HG03520 (cell line): ENCODE measurements at regions not wholly inside any gene's neighbourhood (a gene's known extent, or its start where the extent isn't known, plus 50 kb on each side); places are given as distances from the start of the nearest gene placed in this dataset.
"Not testable (repeated sequence)": the region's sequence is repeated elsewhere in the genome, so short reads cannot be mapped to it uniquely, and the experiment has no call there.

ENCODE experiments used
- ATAC-seq: cut with Tn5 transposase; IDR thresholded peaks from one replicate; pipeline ENCODE4 v1.9.1; 2021; ENCODE audit warnings: mild to moderate bottlenecking, moderate library complexity; ENCODE audit not compliant: unreplicated experiment

DNA sequence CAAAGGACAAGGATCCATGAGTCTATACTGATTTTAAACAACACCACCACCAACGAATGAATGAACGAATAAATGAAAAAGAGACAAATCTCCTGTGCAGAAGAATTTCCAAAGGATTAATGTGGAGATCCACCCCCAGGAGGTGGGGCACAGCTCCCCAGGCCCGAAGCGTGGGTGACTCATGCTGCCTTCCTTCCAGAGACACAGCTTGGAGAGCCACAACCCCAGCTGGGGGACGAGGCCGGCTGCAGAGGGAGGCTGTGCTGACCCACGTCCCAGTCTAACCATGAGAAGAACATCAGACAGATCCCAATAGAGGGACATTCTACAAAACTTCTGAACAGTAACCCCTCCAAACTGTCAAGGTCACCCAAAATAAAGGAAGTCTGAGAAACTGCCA is 557.3 kb upstream of the SALL3 start:
- ATAC-seq = no peak

- no peak for ATAC-seq
Observed at GRCh38 chr18:78423811-78424210, 555.8 kb upstream of the SALL3 start.

DNA sequence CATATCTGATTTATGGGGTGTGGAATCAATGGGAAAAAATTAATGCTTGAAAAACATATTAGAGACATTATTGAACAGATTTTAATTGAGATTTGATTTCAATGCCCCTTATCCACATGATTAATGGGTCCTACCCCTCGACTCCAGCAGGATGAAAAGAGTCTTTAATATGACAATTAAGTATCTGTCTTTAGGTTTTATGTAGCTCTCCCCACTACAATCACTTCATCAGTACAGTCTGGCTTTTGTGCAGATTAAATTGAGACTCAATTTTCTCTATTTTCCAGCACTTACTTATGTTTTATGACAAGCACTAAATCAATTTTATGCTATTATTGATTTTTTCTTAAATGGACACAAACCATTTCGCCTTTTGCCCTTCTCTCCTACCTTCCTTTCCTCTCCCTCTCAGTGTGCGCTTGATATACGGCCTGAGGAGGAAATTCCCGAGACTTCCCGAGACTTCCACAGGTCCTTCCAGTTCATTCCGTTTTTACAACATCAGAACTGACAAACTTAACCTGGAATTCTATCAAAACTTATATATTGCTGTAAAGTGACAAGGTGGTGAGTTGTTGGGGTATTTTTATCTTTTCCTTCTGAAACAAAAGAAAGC is 555.1 kb upstream of the SALL3 start:
- ATAC-seq = no peak

DNA sequence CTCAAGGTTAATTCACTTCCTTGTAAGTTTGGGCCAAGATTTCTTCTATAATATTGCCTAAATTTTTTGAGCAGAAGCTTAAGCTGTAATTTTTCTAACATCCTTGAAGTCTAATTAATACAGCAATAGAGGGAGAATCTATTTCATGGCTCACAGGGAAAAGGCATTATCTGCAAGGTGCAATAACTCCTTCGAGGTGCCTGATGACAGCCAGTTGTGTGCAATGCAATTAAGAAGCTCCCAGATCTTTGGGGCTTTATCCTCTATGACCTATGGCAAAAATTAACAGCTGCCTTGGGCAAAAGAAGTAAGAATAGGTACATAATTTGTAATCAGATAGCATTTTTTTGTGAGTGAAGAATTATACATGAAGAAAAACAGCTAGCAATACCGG is 554.6 kb upstream of the SALL3 start:
- no peak for ATAC-seq

- ATAC-seq = no peak
Observed at GRCh38 chr18:78427081-78427480, 552.5 kb upstream of the SALL3 start.

- ATAC-seq = no peak
Observed at GRCh38 chr18:78429127-78430108, 550.2 kb upstream of the SALL3 start.

DNA sequence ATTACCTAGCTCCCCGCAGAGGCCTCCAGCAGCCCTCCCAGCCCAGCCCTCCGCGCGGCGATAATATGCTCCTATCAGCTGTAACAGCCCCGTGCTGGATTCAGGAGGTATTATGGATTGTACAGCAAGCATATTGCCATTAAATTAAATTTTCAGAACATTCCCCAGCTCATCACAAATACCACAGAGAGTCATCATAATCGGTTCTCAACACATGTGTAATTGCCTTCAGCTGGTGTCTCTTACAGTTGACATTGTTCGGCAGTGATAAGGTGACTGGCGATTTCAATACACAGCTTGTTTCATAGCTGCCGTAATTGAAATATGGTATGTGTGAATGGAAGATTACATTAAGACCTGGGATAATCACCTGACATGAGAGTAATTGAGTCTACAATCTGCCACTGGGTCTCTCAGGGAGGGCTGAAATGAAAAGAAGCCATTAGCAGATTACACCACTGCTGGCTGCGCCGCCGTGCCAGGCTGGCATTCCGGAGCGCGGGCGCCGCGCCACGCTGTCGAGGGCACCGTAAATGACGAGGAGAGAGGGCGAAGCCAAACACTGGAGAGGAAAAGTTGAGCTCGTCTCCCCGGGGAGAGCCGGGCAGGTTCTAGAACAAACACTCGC is 549.4 kb upstream of the SALL3 start:
- ATAC-seq = no peak

GRCh38 chr18:78431606-78432005 is 548.0 kb upstream of the SALL3 start:
- ATAC-seq = no peak

DNA sequence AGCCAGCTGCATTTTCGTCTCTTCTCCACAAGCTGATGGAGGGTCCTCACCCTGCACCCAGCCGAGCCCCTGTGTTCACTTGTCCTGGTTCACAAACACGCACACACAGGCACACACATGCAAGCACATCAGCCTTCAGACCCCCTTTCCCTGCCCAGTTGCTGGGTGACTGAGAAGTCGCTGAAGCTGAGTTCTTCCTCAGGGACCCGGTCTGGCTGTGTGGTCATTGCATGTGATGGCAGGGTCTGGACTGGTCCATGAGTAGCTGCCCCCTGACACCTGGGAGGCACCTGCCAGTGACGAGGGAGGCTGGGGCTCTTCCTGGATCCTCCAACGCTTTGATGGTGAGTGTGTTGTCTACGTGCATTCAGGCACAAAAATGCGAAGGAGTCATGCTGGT is 546.1 kb upstream of the SALL3 start:
- ATAC-seq = no peak

- no peak for ATAC-seq
Observed at GRCh38 chr18:78436110-78436509, 543.5 kb upstream of the SALL3 start.

- not testable (repeated sequence) for ATAC-seq
Observed at GRCh38 chr18:78438235-78438634, 541.4 kb upstream of the SALL3 start.

GRCh38 chr18:78445880-78446279 is 533.7 kb upstream of the SALL3 start:
- no peak for ATAC-seq

DNA sequence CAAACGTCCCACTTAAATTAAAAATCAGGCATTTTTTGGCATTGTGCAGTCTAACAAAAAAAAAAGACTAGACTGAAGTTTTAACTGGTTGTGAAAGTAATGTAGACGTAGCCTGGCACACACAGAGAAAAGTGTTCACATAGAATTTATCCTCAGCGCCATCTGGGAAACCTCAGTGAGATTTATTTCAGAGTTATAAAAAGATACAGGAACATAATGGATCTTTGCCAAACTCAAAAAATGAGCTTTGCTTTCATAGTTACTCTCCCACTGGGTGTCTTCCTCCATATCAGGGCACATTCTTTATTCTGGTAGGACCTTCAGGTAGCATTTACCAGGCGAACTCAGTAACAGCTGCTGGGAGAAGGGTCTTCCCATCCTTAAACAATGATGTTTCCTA is 532.4 kb upstream of the SALL3 start:
- no peak for ATAC-seq

DNA sequence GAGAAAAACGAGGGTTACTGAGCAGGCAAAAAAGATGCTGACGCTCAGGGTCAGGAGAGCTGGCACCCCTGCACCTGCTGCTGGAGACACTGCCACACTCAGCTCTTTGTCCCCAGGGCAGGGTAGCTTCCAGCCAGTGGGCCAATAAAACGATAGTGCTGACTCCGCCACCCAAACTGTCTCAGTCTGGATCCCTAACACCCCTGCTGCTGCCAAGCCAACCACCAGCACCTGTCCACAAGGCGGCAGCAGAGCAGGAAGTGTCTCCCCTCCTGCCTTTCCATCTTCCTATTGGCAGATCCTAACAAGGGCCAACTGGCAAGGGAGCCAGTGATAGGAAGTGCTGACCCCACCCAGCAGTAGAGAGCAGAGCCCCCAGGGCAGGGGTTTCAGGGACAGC is 531.5 kb upstream of the SALL3 start:
- no peak for ATAC-seq

DNA sequence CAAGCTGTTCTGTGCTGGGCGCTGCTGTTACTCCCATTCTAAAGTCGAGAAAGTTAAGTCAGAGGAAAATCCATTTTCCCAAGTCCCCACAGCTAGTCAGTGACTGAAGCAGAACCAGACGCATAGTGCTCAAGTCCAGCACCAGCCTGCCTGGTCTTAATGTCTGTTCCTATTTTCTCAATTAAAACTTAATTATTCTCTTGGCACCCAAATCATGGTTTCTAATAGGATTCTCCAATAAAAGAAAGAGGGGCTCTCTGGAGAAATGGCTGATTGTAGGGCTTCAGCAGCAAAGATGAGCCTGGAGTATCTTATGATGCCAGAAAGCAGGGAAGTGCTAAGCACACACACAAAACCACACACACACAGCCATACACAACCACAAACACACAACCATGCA is 531.0 kb upstream of the SALL3 start:
- no peak for ATAC-seq

- no peak for ATAC-seq
Observed at GRCh38 chr18:78454221-78454620, 525.4 kb upstream of the SALL3 start.

DNA sequence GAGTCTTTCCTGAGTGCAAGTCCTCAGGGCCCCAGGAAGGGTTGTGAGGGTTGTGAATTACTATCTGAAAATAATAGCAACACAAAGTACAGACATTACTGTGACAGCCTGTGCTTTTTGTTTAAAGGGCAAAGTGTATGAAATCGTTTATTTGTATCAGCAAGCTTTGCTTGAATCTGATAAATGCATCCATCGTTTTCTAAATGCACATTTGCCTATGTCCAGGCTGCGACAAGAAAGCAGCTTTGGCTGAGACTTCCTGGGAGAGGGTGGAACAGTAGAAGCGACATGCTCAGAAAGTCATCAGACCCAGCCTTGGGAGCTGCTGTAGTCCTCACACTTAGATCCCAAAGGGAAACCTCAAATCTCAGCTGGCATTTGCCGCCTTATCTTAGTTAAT is 524.2 kb upstream of the SALL3 start:
- ATAC-seq = no peak

GRCh38 chr18:78457011-78457410 is 522.6 kb upstream of the SALL3 start:
- ATAC-seq = no peak

DNA sequence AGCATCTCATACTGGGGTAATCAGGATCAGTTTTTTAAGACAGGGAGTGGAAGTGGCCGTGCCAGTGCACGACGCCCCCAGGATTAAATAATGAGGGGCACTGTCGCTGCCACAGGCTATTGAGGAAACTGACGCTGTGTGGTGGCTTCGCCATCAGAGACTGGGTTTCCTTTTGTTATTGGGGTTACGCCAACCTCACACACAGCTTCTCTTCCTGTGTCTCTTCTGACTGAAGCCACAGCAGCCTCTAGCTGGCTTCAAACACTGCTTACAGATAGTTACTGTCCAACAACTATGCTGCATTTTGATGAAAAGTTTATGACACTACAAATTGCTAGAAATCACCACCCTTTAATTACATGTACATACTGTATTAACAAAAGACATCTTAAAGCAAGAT is 521.9 kb upstream of the SALL3 start:
- no peak for ATAC-seq

- no peak for ATAC-seq
Observed at GRCh38 chr18:78458356-78458755, 521.3 kb upstream of the SALL3 start.

DNA sequence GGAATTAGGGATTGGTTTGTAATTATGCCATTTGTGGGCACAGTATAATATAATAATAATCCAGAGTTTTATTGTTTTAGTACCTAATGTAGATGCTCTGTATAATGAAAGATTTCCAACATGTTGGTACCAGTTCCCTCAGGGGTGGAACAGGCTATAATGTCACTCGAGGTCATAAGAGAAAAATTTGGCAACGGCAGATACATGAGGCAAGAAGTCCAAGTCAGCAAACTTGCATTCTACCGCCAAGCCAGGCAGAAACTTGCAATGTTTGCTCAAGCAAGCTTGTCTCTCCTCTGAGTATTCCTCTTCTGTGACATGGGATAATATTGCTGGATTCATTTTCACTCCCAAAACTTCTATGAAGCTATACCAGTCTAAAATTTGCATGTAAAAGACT is 520.0 kb upstream of the SALL3 start:
- ATAC-seq = no peak

- ATAC-seq = no peak
Observed at GRCh38 chr18:78460558-78460957, 519.1 kb upstream of the SALL3 start.
